ENCODE measurements at regions not wholly inside any gene's neighbourhood (a gene's known extent, or its start where the extent isn't known, plus 50 kb on each side); places are given as distances from the start of the nearest gene placed in this dataset.

DNA sequence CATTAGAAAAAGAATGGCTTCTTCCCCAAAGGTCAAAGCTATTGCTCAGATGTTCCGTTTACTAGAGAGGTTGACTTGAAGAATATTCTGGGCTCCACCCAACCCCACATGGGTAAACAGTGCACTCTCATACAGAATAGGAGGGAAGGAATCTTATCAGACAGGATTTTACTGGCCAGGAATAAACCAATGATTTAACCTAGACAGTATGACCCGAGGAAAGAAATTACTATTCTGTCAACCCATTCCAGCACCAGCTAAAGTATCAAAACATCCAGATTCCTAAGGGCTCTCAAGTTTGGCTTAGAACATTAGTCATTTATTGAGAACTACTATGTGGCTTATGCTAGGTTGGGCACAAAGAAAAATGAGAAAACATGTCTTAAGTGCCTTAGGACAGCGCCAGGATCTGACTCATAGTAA is 493.6 kb upstream of the KLF4 start:
- 44 to 61% (median 53%) methylated on average over 3 of the region's 3 CpGs for WGBS, 3 donors
- Histone ChIP-seq H3K9me3 (no peaks in the 10 kb centered on the region), H3K27me3 (no peaks in the 10 kb centered on the region), H3K4me1 (ENCODE audit: insufficient read depth) (no peaks in the 10 kb centered on the region), H3K4me3 (no peak overlapping the region), H3K27ac (no peak overlapping the region), H3K36me3 (no peaks in the 10 kb centered on the region)
- DNase-seq = no peak
- intact Hi-C loops (cut with DNase I) = no loop called here
- TF ChIP-seq POLR2A (IDR thresholded peaks at IDR 0.05) (no peak), CTCF (IDR thresholded peaks at IDR 0.05) (no peak), EP300 (IDR thresholded peaks at IDR 0.05) (no peak)

DNA sequence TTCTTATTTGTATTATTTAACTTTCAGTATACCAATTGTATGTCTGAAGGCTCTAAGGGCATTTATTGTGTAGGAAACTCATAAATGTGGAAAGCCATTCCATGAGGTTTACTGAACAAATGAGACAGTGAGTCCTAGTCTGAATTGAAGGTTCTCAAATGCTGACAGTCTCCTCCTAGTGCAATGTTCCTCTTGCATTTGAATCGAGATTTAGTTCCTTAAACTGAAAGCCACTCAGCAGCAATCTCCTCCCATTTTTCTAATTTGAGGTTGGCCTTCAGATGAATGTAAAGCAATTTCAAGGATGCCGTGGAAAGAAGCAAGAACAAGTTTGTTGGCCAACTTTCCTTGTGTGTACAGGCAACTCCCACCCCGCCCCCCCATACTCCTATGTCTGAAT is 493.2 kb upstream of the KLF4 start:
- Histone ChIP-seq H3K36me3 (no peaks in the 10 kb centered on the region), H3K27me3 (no peaks in the 10 kb centered on the region), H3K9me3 (no peaks in the 10 kb centered on the region), H3K4me1 (ENCODE audit: insufficient read depth) (no peaks in the 10 kb centered on the region), H3K27ac (no peak overlapping the region), H3K4me3 (no peak overlapping the region)
- TF ChIP-seq CTCF (IDR thresholded peaks at IDR 0.05) = no peak
- intact Hi-C loops (cut with DNase I) = no loop called here
- DNase-seq = no peak
- WGBS, 3 donors = 42 to 53% (median 50%) methylated on average over 3 of the region's 3 CpGs

GRCh38 chr9:107982001-107982400 is 492.4 kb upstream of the KLF4 start:
- Histone ChIP-seq H3K9me3 (no peaks in the 10 kb centered on the region), H3K36me3 (no peaks in the 10 kb centered on the region), H3K27me3 (no peaks in the 10 kb centered on the region), H3K27ac (no peak overlapping the region), H3K4me3 (no peak overlapping the region), H3K4me1 (ENCODE audit: insufficient read depth) (no peaks in the 10 kb centered on the region)
- WGBS, 3 donors = 89 to 96% (median 94%) methylated on average over 1 of the region's 1 CpG
- DNase-seq = no peak
- TF ChIP-seq POLR2A (IDR thresholded peaks at IDR 0.05) = no peak
- TF ChIP-seq EP300 (IDR thresholded peaks at IDR 0.05) = no peak
- no peak for TF ChIP-seq CTCF (IDR thresholded peaks at IDR 0.05)
- intact Hi-C loops (cut with DNase I) = no loop called here

DNA sequence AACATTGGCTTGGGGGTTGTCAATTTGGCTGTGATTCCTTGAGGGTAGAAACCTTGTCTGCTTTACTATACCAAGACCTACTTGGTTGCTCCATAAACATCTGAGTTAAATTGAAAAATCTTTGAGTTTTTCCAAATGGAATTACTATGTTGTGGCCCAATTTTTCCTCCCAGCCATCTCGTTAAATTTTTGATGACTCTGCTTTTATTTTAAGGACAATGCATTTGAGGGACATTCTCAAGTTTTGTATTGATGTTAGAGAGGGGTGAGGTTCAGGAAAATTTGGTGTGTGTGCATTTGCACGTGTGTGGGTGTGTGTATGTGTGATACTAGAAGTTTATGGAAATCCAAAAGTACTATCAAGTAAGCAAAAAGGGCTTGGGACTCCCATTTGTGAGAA is 491.4 kb upstream of the KLF4 start:
- Histone ChIP-seq H3K4me1 (ENCODE audit: insufficient read depth) (no peaks in the 10 kb centered on the region), H3K4me3 (no peak overlapping the region), H3K27me3 (no peaks in the 10 kb centered on the region), H3K27ac (no peak overlapping the region), H3K36me3 (no peaks in the 10 kb centered on the region), H3K9me3 (no peaks in the 10 kb centered on the region)
- DNase-seq = no peak
- intact Hi-C loops (cut with DNase I) = no loop called here
- WGBS, 3 donors = 76 to 86% (median 79%) methylated on average over 2 of the region's 2 CpGs
- TF ChIP-seq CTCF (IDR thresholded peaks at IDR 0.05) (no peak), EP300 (IDR thresholded peaks at IDR 0.05) (no peak), POLR2A (IDR thresholded peaks at IDR 0.05) (no peak)

GRCh38 chr9:107976767-107977166 is 487.2 kb upstream of the KLF4 start:
- no peaks in the 10 kb centered on the region for H3K27me3 ChIP-seq
- H3K4me3 ChIP-seq = no peak overlapping the region
- no peak overlapping the region for H3K27ac ChIP-seq
- intact Hi-C loops (cut with DNase I) = no loop called here
- WGBS, 3 donors = 83 to 93% (median 83%) methylated on average over 1 of the region's 1 CpG
- DNase-seq = peak in 1 of 5 donors; percentile 21
- no peaks in the 10 kb centered on the region for H3K4me1 ChIP-seq (ENCODE audit: insufficient read depth)
- no peaks in the 10 kb centered on the region for H3K36me3 ChIP-seq
- H3K9me3 ChIP-seq = no peaks in the 10 kb centered on the region
- TF ChIP-seq CTCF (IDR thresholded peaks at IDR 0.05) = no peak
- TF ChIP-seq EP300 (IDR thresholded peaks at IDR 0.05) = no peak
- TF ChIP-seq POLR2A (IDR thresholded peaks at IDR 0.05) = no peak
